CD4-positive, alpha-beta T cell (primary cell): ENCODE measurements at regions not wholly inside any gene's neighbourhood (a gene's known extent, or its start where the extent isn't known, plus 50 kb on each side); places are given as distances from the start of the nearest gene placed in this dataset.

Source experiments
- ATAC-seq: fragments of 200-7000 bp; cut with Tn5 transposase; one replicate; pipeline ENCODE4 v1.10.0; 2022; ENCODE audit warnings: mild to moderate bottlenecking; ENCODE audit not compliant: poor library complexity
- CTCF ChIA-PET: fragments of 350-600 bp; sonication (Branson Sonifier 250); formaldehyde crosslinking; loops from one replicate; lab custom pipeline; 2021; ENCODE audit warnings: antibody characterized with exemption, inconsistent platforms; lab: Charles Lee
- POLR2A ChIA-PET: fragments of 350-600 bp; sonication (Branson Sonifier 250); formaldehyde crosslinking; loops from one replicate; lab custom pipeline; 2021; ENCODE audit warnings: antibody characterized with exemption, inconsistent platforms; lab: Charles Lee
- DNase-seq, 14 experiments: peaks; one replicate each; pipeline ENCODE4 v3.0.0-alpha.2; 2013 to 2020; ENCODE audit warnings: mixed read lengths in 2 of 14
- H3K27ac ChIP-seq, 2 donors: one replicate each; pipeline versions ENCODE4 v1.5.1 to v1.7.0; 2013; ENCODE audit warnings: low read length in 2 of 2, low read depth in 1 of 2, mild to moderate bottlenecking in 1 of 2
- H3K27me3 ChIP-seq, 2 experiments: 1 replicate in 1 of 2; 2 replicates in 1 of 2; pipeline versions ENCODE4 v1.6.1 to v1.7.0; 2013; ENCODE audit warnings: low read length in 2 of 2, control low read depth in 1 of 2, mild to moderate bottlenecking in 1 of 2, moderate library complexity in 1 of 2; ENCODE audit not compliant: insufficient read depth in 2 of 2, control insufficient read depth in 1 of 2
- H3K36me3 ChIP-seq: one replicate; pipeline ENCODE4 v1.6.1; 2013; ENCODE audit warnings: low read length, control low read depth; ENCODE audit not compliant: insufficient read depth
- H3K4me1 ChIP-seq: one replicate; pipeline ENCODE4 v1.6.1; 2013; ENCODE audit warnings: low read length, control low read depth; ENCODE audit not compliant: insufficient read depth
- H3K4me3 ChIP-seq: one replicate; pipeline ENCODE4 v1.5.1; 2013; ENCODE audit warnings: mild to moderate bottlenecking, low read length, moderate library complexity
- H3K9me3 ChIP-seq, 2 experiments: 1 replicate in 1 of 2; 2 replicates in 1 of 2; pipeline versions ENCODE4 v1.6.1 to v1.7.0; 2013; ENCODE audit warnings: low read length in 2 of 2, mild to moderate bottlenecking in 2 of 2, control low read depth in 1 of 2, moderate library complexity in 1 of 2; ENCODE audit not compliant: control insufficient read depth in 1 of 2, insufficient read depth in 1 of 2
- H3K27ac Mint-ChIP-seq: one replicate; pipeline ENCODE4 v1.8.0; 2020; ENCODE audit warnings: mixed read lengths
- H3K27me3 Mint-ChIP-seq: one replicate; pipeline ENCODE4 v1.8.0; 2021; ENCODE audit warnings: mixed read lengths
- H3K36me3 Mint-ChIP-seq: one replicate; pipeline ENCODE4 v1.8.0; 2021; ENCODE audit warnings: low read depth, mixed read lengths
- H3K4me1 Mint-ChIP-seq: one replicate; pipeline ENCODE4 v1.8.0; 2021; ENCODE audit warnings: low read depth, mixed read lengths
- H3K4me3 Mint-ChIP-seq: one replicate; pipeline ENCODE4 v1.8.0; 2020; ENCODE audit warnings: mild to moderate bottlenecking, mixed read lengths
- H3K9me3 Mint-ChIP-seq: one replicate; pipeline ENCODE4 v1.8.0; 2020; ENCODE audit warnings: mixed read lengths
- intact Hi-C, 2 experiments: fragments of 100-400 bp; cut with DNase I in 1 of 2; cut with micrococcal nuclease in 1 of 2; formaldehyde crosslinking; loops; one replicate each; pipeline versions ENCODE4 v1.15.1 to v1.9.0; 2023 to 2025; cut with DNase I, micrococcal nuclease
- TF ChIP-seq, protein P1 (sequence below): fragments of 200-600 bp; IDR thresholded peaks from one replicate; pipeline ENCODE4 v1.8.0; 2022; ENCODE audit warnings: antibody characterized with exemption, mild to moderate bottlenecking

DNA sequence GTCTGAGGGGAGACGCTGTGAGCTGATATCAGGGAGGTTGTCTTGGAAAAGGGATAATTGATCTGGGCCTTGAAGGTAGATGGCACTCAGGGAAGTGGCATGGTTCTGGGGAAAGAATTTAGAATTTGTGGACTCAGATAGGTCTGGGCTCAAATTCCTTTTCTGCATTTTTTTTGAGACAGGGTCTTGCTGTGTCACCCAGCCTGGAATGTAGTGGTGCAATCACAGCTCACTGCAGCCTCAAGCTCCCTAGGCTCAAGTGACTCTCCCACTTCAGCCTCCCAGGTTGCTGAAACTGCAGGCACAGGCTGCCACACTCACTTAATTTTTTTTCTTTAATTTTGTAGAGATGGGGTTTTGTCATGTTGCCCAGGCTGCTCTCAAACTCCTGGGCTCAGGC is 98.1 kb upstream of the NCOR2 start:
- no peak overlapping the region for H3K4me3 ChIP-seq
- TF ChIP-seq, protein P1, sequence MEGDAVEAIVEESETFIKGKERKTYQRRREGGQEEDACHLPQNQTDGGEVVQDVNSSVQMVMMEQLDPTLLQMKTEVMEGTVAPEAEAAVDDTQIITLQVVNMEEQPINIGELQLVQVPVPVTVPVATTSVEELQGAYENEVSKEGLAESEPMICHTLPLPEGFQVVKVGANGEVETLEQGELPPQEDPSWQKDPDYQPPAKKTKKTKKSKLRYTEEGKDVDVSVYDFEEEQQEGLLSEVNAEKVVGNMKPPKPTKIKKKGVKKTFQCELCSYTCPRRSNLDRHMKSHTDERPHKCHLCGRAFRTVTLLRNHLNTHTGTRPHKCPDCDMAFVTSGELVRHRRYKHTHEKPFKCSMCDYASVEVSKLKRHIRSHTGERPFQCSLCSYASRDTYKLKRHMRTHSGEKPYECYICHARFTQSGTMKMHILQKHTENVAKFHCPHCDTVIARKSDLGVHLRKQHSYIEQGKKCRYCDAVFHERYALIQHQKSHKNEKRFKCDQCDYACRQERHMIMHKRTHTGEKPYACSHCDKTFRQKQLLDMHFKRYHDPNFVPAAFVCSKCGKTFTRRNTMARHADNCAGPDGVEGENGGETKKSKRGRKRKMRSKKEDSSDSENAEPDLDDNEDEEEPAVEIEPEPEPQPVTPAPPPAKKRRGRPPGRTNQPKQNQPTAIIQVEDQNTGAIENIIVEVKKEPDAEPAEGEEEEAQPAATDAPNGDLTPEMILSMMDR: no peak
- H3K4me1 ChIP-seq: no peaks in the 10 kb centered on the region
- ChIA-PET CTCF (no interaction called here), POLR2A (no interaction called here)
- no peaks in the 10 kb centered on the region for H3K27me3 ChIP-seq
- no peak for ATAC-seq
- no peaks in the 10 kb centered on the region for H3K36me3 ChIP-seq
- intact Hi-C loops: no loop called here
- H3K4me3 Mint-ChIP-seq: no peak overlapping the region
- peaks cover 0 to 40% of the 10 kb centered on the region in 2 experiments for H3K9me3 ChIP-seq
- H3K27ac Mint-ChIP-seq: no peak overlapping the region
- H3K36me3 Mint-ChIP-seq: no peaks in the 10 kb centered on the region
- no peaks in the 10 kb centered on the region for H3K9me3 Mint-ChIP-seq
- no peak overlapping the region for H3K27ac ChIP-seq
- no peak for DNase-seq
- no peaks in the 10 kb centered on the region for H3K27me3 Mint-ChIP-seq
- no peaks in the 10 kb centered on the region for H3K4me1 Mint-ChIP-seq

DNA sequence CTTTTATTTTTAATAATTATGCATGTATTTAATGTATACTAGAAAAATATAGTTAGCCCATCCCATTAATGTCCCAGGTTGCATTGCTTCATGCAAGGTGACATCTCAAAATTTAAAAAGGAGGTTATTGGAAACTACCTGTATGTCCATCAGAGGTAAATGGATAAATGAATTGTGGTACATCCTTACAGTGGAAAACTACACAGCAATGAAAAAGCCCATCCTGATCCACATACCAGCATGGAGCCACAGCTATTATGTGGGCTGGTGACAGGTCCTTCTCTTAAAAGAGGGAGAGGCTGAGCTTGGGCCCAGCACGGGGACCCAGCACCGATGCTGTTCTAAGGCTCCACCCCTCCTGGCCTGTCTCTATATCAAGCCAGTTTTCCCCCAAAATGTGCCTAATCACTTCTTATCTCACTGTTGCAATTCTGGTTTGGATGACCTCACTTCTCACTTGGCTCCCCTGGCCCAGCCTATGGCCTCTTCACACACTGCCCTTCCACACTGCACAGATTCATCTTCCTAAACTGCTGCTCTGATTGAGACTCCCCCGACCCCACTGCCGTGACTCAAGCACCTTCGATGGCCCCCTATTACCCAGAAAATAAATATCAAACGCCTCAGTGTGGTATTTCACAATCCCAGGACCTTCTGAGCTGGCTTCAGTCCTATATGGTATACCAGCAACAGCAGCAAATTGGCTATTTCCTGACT is 97.1 kb upstream of the NCOR2 start:
- Histone ChIP-seq H3K36me3 (no peaks in the 10 kb centered on the region), H3K27me3 (no peaks in the 10 kb centered on the region), H3K4me3 (no peak overlapping the region), H3K9me3 (peaks cover 0 to 40% of the 10 kb centered on the region in 2 experiments), H3K4me1 (no peaks in the 10 kb centered on the region), H3K27ac (no peak overlapping the region)
- Mint-ChIP-seq H3K36me3 (no peaks in the 10 kb centered on the region), H3K9me3 (no peaks in the 10 kb centered on the region), H3K27ac (no peak overlapping the region), H3K27me3 (no peaks in the 10 kb centered on the region), H3K4me3 (no peak overlapping the region), H3K4me1 (no peaks in the 10 kb centered on the region)
- ChIA-PET POLR2A (no interaction called here), CTCF (no interaction called here)
- intact Hi-C loops: no loop called here
- DNase-seq (no peak), ATAC-seq (no peak)
- TF ChIP-seq, protein P1: no peak

DNA sequence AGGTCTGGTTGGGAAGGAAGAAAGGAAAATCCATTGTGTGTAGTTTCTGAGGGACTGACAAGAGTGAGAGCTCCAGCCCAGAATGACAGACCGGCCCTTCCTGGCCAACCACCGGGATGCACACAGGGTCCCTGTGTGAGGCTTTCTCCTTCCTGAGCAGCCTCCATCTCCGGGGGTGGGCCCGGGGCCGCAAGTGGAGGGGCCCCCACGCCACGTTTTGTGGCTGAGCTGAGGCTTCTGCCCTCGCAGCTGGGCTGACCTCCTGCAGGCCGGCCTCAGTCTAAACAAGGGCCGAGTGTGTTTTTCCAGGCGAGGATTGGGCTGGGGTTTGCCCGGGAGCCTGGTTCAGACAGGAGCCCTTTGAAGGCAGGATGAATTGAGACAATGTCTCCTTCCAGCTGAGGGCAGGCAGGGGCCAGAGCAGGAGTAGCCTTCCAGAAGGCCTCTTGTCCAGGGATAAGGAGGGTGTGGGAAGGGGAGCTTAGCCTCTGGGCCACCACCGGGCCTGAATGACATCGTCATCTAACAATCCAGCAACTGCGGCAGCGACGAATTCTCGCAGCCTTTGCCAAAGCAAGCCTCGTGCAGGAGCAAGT is 96.5 kb upstream of the NCOR2 start:
- H3K9me3 Mint-ChIP-seq: no peaks in the 10 kb centered on the region
- H3K4me1 Mint-ChIP-seq: no peaks in the 10 kb centered on the region
- Histone ChIP-seq H3K27ac (no peak overlapping the region), H3K9me3 (peaks cover 0 to 40% of the 10 kb centered on the region in 2 experiments), H3K27me3 (no peaks in the 10 kb centered on the region), H3K4me3 (no peak overlapping the region), H3K36me3 (no peaks in the 10 kb centered on the region), H3K4me1 (no peaks in the 10 kb centered on the region)
- intact Hi-C loops: loop anchor here in 1 of 2 experiments (1.0 kb wide), 1 partner anchor 19 kb away; no protein-coding TSS in a partner anchor
- H3K36me3 Mint-ChIP-seq: no peaks in the 10 kb centered on the region
- TF ChIP-seq, protein P1: no peak
- no peak overlapping the region for H3K27ac Mint-ChIP-seq
- ATAC-seq (no peak), DNase-seq (no peak)
- no peaks in the 10 kb centered on the region for H3K27me3 Mint-ChIP-seq
- H3K4me3 Mint-ChIP-seq: no peak overlapping the region
- POLR2A ChIA-PET: no interaction called here
- CTCF ChIA-PET: no interaction called here
